Panc1 (cell line): ENCODE measurements at regions not wholly inside any gene's neighbourhood (a gene's known extent, or its start where the extent isn't known, plus 50 kb on each side); places are given as distances from the start of the nearest gene placed in this dataset.

Experiments used
- TF ChIP-seq, protein P1 (sequence below), 2 experiments: IDR thresholded peaks; 2 replicates each; pipeline ENCODE4 v1.6.1; 2011 to 2012; ENCODE audit warnings: low read depth in 2 of 2, control low read depth in 1 of 2, low read length in 1 of 2, mild to moderate bottlenecking in 1 of 2, moderate library complexity in 1 of 2; ENCODE audit not compliant: insufficient read depth in 1 of 2
- TF ChIP-seq, protein P2 (sequence below): fragments of 450-650 bp; IDR thresholded peaks from 2 replicates; pipeline ENCODE4 v1.5.1; 2017; ENCODE audit warnings: mild to moderate bottlenecking

DNA sequence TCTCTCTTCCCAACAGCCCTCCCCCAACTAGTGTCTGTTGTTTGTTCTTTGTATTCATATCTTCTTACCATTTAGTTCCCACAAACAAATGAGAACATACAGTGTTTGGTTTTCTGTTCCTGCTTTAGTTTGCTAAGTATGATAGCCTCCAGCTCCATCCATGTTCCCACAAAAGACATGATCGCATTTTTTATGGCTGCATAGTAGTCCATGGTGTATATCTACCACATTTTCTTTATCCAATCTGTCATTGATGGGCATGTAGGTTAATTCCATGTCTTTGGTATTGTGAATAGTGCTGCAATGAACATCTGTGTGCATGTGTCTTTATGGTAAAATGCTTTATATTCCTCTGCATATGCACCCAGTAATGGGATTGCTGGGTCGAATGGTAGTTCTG is 283.9 kb upstream of the FGF13 start:
- TF ChIP-seq, protein P1, sequence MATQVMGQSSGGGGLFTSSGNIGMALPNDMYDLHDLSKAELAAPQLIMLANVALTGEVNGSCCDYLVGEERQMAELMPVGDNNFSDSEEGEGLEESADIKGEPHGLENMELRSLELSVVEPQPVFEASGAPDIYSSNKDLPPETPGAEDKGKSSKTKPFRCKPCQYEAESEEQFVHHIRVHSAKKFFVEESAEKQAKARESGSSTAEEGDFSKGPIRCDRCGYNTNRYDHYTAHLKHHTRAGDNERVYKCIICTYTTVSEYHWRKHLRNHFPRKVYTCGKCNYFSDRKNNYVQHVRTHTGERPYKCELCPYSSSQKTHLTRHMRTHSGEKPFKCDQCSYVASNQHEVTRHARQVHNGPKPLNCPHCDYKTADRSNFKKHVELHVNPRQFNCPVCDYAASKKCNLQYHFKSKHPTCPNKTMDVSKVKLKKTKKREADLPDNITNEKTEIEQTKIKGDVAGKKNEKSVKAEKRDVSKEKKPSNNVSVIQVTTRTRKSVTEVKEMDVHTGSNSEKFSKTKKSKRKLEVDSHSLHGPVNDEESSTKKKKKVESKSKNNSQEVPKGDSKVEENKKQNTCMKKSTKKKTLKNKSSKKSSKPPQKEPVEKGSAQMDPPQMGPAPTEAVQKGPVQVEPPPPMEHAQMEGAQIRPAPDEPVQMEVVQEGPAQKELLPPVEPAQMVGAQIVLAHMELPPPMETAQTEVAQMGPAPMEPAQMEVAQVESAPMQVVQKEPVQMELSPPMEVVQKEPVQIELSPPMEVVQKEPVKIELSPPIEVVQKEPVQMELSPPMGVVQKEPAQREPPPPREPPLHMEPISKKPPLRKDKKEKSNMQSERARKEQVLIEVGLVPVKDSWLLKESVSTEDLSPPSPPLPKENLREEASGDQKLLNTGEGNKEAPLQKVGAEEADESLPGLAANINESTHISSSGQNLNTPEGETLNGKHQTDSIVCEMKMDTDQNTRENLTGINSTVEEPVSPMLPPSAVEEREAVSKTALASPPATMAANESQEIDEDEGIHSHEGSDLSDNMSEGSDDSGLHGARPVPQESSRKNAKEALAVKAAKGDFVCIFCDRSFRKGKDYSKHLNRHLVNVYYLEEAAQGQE (IDR thresholded peaks at IDR 0.05; ENCODE audit: insufficient read depth in 1 of 2, low read depth in 2 of 2, low read length in 1 of 2), result no peak
- TF ChIP-seq, protein P2, sequence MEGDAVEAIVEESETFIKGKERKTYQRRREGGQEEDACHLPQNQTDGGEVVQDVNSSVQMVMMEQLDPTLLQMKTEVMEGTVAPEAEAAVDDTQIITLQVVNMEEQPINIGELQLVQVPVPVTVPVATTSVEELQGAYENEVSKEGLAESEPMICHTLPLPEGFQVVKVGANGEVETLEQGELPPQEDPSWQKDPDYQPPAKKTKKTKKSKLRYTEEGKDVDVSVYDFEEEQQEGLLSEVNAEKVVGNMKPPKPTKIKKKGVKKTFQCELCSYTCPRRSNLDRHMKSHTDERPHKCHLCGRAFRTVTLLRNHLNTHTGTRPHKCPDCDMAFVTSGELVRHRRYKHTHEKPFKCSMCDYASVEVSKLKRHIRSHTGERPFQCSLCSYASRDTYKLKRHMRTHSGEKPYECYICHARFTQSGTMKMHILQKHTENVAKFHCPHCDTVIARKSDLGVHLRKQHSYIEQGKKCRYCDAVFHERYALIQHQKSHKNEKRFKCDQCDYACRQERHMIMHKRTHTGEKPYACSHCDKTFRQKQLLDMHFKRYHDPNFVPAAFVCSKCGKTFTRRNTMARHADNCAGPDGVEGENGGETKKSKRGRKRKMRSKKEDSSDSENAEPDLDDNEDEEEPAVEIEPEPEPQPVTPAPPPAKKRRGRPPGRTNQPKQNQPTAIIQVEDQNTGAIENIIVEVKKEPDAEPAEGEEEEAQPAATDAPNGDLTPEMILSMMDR, result no peak
